Prostate gland (tissue), 2 donors: ENCODE measurements at regions not wholly inside any gene's neighbourhood (a gene's known extent, or its start where the extent isn't known, plus 50 kb on each side); places are given as distances from the start of the nearest gene placed in this dataset.

Experiments used
- DNase-seq: peaks from one replicate; pipeline ENCODE4 v3.0.0-alpha.2; 2019; ENCODE audit warnings: low spot score
- H3K27ac ChIP-seq, 2 donors: fragments of 200-600 bp; sonication (generic); 2 replicates each; pipeline ENCODE4 v1.5.1; 2017 to 2019
- H3K27me3 ChIP-seq: fragments of 200-600 bp; sonication (generic); replicated peaks from 2 replicates; pipeline ENCODE4 v1.5.1; 2019; ENCODE audit not compliant: insufficient read depth
- H3K36me3 ChIP-seq, 2 donors: fragments of 200-600 bp; sonication (generic); 1 replicate in 1 of 2; 2 replicates in 1 of 2; pipeline versions ENCODE4 v1.5.1 to v1.8.1; 2017 to 2019
- H3K4me1 ChIP-seq: fragments of 200-600 bp; sonication (generic); replicated peaks from 2 replicates; pipeline ENCODE4 v1.5.1; 2019
- H3K4me3 ChIP-seq, 2 donors: fragments of 200-600 bp; sonication (generic); 2 replicates each; pipeline ENCODE4 v1.5.1; 2017 to 2019
- H3K9me3 ChIP-seq: fragments of 200-600 bp; sonication (generic); 2 replicates; pipeline ENCODE4 v1.5.1; 2017
- POLR2A ChIP-seq: fragments of 450-650 bp; IDR thresholded peaks from one replicate; pipeline ENCODE4 v1.6.1; 2016; ENCODE audit warnings: antibody characterized with exemption, mild to moderate bottlenecking
- POLR2AphosphoS5 ChIP-seq: sonication (generic); formaldehyde crosslinking; IDR thresholded peaks from one replicate; pipeline ENCODE4 v1.6.1; 2017; ENCODE audit warnings: antibody characterized with exemption
- WGBS: methylation state at CpG from one replicate; pipeline ENCODE4 v1.1.5; 2018; 5-methylcytosine and 5-hydroxymethylcytosine counted together
- intact Hi-C: fragments of 100-400 bp; cut with DNase I; formaldehyde crosslinking; loops from one replicate; pipeline ENCODE4 v1.14.2; 2022
- TF ChIP-seq, protein P1 (sequence below), 4 experiments: fragments of 200-600 bp in 2 of 4; fragments of 450-650 bp in 2 of 4; sonication (generic) in 2 of 4; IDR thresholded peaks; 1 replicate in 3 of 4; 2 replicates in 1 of 4; pipeline ENCODE4 v1.5.1; 2016 to 2019; ENCODE audit warnings: antibody characterized with exemption in 4 of 4, mild to moderate bottlenecking in 2 of 4, moderate library complexity in 2 of 4

DNA sequence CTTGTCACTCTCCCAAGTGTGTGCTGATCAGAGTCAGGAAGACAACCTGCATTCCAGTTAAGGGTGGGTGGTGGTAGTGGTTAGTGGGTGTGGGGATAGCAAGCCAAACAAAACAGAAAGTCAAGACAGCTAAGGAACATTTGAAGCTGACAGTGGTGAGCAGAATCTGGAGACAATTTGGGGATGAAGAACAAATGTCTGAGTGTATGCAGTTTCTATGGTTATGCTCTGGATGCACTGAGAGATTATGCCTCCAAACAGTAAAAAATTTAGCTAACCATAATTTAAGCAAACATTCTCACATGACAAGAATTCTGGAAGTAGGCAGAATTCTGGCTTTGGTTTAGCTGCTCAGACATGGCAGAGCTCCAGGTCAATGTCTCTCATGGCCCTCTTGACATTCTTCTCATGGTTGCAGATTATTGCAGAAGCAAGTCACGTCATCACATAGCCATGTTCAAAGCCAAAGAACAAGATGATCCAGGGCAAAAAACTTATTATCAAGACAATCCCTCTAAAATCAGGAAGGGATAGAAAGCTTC is 148.7 kb downstream of the LURAP1L start:
- no peak overlapping the region for H3K4me3 ChIP-seq
- no peaks in the 10 kb centered on the region for H3K4me1 ChIP-seq
- intact Hi-C loops: no loop called here
- no peak for DNase-seq
- WGBS: 52% methylated on average over 1 of the region's 1 CpG
- no peaks in the 10 kb centered on the region for H3K9me3 ChIP-seq
- H3K27ac ChIP-seq: no peak overlapping the region
- H3K36me3 ChIP-seq: no peaks in the 10 kb centered on the region
- TF ChIP-seq POLR2A (no peak), POLR2AphosphoS5 (no peak)
- TF ChIP-seq, protein P1, sequence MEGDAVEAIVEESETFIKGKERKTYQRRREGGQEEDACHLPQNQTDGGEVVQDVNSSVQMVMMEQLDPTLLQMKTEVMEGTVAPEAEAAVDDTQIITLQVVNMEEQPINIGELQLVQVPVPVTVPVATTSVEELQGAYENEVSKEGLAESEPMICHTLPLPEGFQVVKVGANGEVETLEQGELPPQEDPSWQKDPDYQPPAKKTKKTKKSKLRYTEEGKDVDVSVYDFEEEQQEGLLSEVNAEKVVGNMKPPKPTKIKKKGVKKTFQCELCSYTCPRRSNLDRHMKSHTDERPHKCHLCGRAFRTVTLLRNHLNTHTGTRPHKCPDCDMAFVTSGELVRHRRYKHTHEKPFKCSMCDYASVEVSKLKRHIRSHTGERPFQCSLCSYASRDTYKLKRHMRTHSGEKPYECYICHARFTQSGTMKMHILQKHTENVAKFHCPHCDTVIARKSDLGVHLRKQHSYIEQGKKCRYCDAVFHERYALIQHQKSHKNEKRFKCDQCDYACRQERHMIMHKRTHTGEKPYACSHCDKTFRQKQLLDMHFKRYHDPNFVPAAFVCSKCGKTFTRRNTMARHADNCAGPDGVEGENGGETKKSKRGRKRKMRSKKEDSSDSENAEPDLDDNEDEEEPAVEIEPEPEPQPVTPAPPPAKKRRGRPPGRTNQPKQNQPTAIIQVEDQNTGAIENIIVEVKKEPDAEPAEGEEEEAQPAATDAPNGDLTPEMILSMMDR (IDR thresholded peaks at IDR 0.05): no peak
- no peaks in the 10 kb centered on the region for H3K27me3 ChIP-seq

DNA sequence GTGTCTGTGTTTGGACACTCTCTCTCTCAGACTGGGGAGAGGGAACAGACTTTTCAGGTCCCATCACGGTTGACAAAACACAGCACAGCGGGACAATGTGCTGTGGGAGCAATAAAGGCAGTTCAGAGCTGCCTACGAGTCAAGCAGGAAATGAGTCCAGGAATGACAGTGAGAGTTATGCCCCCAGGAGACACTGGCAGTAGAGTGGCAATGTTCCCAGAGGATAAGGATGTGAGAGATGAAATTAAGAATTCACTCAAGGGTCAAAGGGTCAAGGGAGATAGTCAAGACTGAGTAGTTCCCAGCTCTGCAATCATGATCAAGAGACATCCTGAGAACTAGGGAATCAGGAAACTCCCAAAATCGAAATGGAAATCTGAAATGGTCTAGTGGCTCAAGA is 156.1 kb downstream of the LURAP1L start:
- Histone ChIP-seq H3K4me1 (no peaks in the 10 kb centered on the region), H3K27ac (no peak overlapping the region), H3K9me3 (no peaks in the 10 kb centered on the region), H3K36me3 (no peaks in the 10 kb centered on the region), H3K4me3 (no peak overlapping the region), H3K27me3 (no peaks in the 10 kb centered on the region)
- no peak for DNase-seq
- TF ChIP-seq, protein P1 (IDR thresholded peaks at IDR 0.05): no peak
- TF ChIP-seq POLR2A: no peak
- no peak for TF ChIP-seq POLR2AphosphoS5
- WGBS: 83% methylated on average over 4 of the region's 4 CpGs
- intact Hi-C loops: no loop called here

GRCh38 chr9:12933957-12934356 is 159.1 kb downstream of the LURAP1L start:
- H3K4me3 ChIP-seq: no peak overlapping the region
- no peaks in the 10 kb centered on the region for H3K4me1 ChIP-seq
- H3K9me3 ChIP-seq: no peaks in the 10 kb centered on the region
- WGBS: 81% methylated on average over 2 of the region's 2 CpGs
- no peak for DNase-seq
- no peak overlapping the region for H3K27ac ChIP-seq
- H3K36me3 ChIP-seq: no peaks in the 10 kb centered on the region
- TF ChIP-seq, protein P1 (IDR thresholded peaks at IDR 0.05): no peak
- TF ChIP-seq POLR2A (no peak), POLR2AphosphoS5 (no peak)
- intact Hi-C loops: no loop called here
- H3K27me3 ChIP-seq: no peaks in the 10 kb centered on the region

GRCh38 chr9:12934545-12935272 is 159.9 kb downstream of the LURAP1L start:
- H3K36me3 ChIP-seq: no peaks in the 10 kb centered on the region
- TF ChIP-seq POLR2AphosphoS5 (no peak), POLR2A (no peak)
- TF ChIP-seq, protein P1 (IDR thresholded peaks at IDR 0.05): no peak
- no peaks in the 10 kb centered on the region for H3K27me3 ChIP-seq
- no peak overlapping the region for H3K4me3 ChIP-seq
- no peaks in the 10 kb centered on the region for H3K4me1 ChIP-seq
- H3K9me3 ChIP-seq: no peaks in the 10 kb centered on the region
- 80% methylated on average over 6 of the region's 6 CpGs for WGBS
- DNase-seq: no peak
- intact Hi-C loops: no loop called here
- H3K27ac ChIP-seq: no peak overlapping the region

- no peak for DNase-seq
- no peak overlapping the region for H3K4me3 ChIP-seq
- no peaks in the 10 kb centered on the region for H3K36me3 ChIP-seq
- intact Hi-C loops: no loop called here
- no peak overlapping the region for H3K27ac ChIP-seq
- TF ChIP-seq, protein P1 (IDR thresholded peaks at IDR 0.05): no peak
- TF ChIP-seq POLR2A: no peak
- TF ChIP-seq POLR2AphosphoS5: no peak
- no peaks in the 10 kb centered on the region for H3K27me3 ChIP-seq
- 80% methylated on average over 2 of the region's 2 CpGs for whole genome bisulfite sequencing
- H3K4me1 ChIP-seq: no peaks in the 10 kb centered on the region
- no peaks in the 10 kb centered on the region for H3K9me3 ChIP-seq
Observed at GRCh38 chr9:12935714-12936113, 160.9 kb downstream of the LURAP1L start.
